ENCODE measurements at regions not wholly inside any gene's neighbourhood (a gene's known extent, or its start where the extent isn't known, plus 50 kb on each side); places are given as distances from the start of the nearest gene placed in this dataset.
"Not testable (repeated sequence)": the region's sequence is repeated elsewhere in the genome, so short reads cannot be mapped to it uniquely, and the experiment has no call there.

DNA sequence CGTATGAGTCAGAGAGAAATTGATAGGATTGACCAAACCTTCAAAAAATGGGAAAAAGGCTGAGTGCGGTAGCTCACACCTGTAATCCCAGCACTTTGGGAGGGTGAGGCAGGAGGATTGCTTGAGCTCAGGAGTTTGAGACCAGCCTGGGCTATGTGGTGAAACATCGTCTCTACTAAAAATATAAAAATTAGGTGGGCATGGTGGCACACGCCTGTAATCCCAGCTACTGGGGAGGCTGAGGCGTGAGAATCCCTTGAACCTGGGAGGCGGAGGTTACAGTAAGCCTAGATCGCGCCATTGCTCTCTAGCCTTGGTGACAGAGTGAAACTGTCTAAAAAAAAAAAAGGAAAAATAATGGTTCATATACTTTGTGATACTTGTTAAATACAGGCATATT is 59.9 kb upstream of the TPTE start:
- intact Hi-C loops (cut with DNase I); H3K27ac ChIP-seq; H3K4me1 ChIP-seq (replicated peaks in 1 of 2); H3K27me3 ChIP-seq; H3K4me3 ChIP-seq; H3K36me3 ChIP-seq (replicated peaks in 1 of 2); H3K9me3 ChIP-seq (replicated peaks in 1 of 3): not testable (repeated sequence)
- 58 to 62% (median 59%) methylated on average over 8 of the region's 8 CpGs for WGBS, 4 donors
- DNase-seq = peak in 1 of 7 donors; percentile 14

DNA sequence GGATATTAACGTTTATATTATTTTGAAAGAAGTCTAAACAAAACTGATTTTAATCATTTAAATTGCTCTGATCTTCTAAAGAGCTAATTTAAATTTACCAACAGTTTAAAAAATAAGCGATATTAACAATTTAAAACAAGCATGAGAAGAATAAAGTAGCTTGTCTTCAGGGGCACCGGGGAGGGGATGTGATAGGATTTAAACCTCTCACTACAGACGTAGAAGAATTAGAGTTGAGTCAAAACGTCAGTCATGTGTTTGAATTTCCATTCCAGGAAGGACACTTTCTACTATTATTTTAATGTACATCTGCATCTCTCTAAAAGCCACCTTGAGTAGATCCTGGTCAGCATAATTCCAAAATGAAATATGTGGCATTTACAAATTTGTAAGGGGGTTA is 58.2 kb upstream of the TPTE start:
- H3K4me1 ChIP-seq (replicated peaks in 1 of 2) = no peaks in the 10 kb centered on the region
- TF ChIP-seq, protein P1, sequence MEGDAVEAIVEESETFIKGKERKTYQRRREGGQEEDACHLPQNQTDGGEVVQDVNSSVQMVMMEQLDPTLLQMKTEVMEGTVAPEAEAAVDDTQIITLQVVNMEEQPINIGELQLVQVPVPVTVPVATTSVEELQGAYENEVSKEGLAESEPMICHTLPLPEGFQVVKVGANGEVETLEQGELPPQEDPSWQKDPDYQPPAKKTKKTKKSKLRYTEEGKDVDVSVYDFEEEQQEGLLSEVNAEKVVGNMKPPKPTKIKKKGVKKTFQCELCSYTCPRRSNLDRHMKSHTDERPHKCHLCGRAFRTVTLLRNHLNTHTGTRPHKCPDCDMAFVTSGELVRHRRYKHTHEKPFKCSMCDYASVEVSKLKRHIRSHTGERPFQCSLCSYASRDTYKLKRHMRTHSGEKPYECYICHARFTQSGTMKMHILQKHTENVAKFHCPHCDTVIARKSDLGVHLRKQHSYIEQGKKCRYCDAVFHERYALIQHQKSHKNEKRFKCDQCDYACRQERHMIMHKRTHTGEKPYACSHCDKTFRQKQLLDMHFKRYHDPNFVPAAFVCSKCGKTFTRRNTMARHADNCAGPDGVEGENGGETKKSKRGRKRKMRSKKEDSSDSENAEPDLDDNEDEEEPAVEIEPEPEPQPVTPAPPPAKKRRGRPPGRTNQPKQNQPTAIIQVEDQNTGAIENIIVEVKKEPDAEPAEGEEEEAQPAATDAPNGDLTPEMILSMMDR (IDR thresholded peaks at IDR 0.05) = no peak
- no peak for TF ChIP-seq POLR2A (IDR thresholded peaks at IDR 0.05)
- intact Hi-C loops (cut with DNase I) = no loop called here
- no peak for DNase-seq
- H3K4me3 ChIP-seq = no peak overlapping the region
- 30 to 36% (median 34%) methylated on average over 5 of the region's 5 CpGs for WGBS, 4 donors
- peaks cover 0 to 8% (median 0%) of the 10 kb centered on the region in 3 donors for H3K9me3 ChIP-seq (replicated peaks in 1 of 3)
- H3K27ac ChIP-seq = no peak overlapping the region
- H3K36me3 ChIP-seq (replicated peaks in 1 of 2) = peaks cover 0 to 3% of the 10 kb centered on the region in 2 donors
- H3K27me3 ChIP-seq = no peaks in the 10 kb centered on the region

DNA sequence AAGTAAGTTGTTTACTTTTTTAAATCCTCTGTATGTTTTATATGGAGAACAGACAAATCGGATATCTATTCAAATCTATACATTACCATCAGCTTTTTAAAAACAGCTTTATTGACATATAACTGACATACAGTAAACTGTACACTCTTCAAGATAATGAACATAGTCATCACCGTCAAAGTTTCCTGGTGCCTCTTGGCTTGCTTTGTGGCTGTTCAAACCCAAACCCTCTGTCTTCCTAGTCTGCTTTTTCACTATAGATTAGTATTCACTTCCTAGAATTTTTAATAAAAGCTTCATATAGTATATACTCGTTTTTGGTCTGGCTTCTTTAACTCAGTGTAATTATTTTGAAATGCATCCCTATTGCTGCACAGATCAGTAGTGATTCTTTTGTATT is 56.4 kb upstream of the TPTE start:
- WGBS, 4 donors = 31 to 38% (median 34%) methylated on average over 3 of the region's 3 CpGs
- Histone ChIP-seq H3K4me1 (replicated peaks in 1 of 2) (no peaks in the 10 kb centered on the region), H3K27me3 (no peaks in the 10 kb centered on the region), H3K36me3 (replicated peaks in 1 of 2) (peaks cover 0 to 3% of the 10 kb centered on the region in 2 donors), H3K27ac (no peak overlapping the region), H3K4me3 (no peak overlapping the region), H3K9me3 (replicated peaks in 1 of 3) (no peaks in the 10 kb centered on the region)
- intact Hi-C loops (cut with DNase I) = no loop called here
- no peak for DNase-seq
- TF ChIP-seq POLR2A (IDR thresholded peaks at IDR 0.05) = no peak
- TF ChIP-seq, protein P1 (IDR thresholded peaks at IDR 0.05) = no peak

DNA sequence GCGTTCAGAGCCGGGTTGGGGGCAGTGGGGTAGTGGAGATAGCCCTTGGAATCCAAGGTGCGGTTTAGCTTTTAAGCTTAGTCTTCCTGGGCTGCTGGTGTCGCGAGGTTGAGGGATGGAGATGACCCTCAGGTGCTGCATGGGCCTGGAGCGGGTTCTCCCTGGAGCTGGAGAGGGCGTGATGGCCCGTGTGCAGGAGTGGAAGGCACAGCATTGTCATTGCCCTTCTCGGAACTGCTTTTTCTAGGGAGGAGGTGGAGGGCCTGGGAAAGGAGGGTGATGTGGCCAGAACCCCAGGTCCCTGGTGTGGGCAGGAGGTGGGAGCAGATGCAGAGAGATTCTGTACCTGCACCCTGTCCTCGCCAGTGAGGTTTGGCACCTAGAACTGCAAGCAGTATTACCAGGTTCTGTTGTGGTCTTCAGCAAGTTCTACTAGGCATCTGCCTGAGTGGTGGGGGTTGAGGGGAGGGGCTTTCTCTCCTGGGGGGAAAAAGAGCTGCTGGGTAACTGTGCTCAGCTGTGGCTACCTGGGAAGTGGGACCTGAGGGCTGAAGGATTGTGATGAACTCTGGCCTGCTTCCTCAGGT is 55.8 kb upstream of the TPTE start:
- not testable (repeated sequence) for DNase-seq; H3K9me3 ChIP-seq (replicated peaks in 1 of 3); H3K36me3 ChIP-seq (replicated peaks in 1 of 2)

DNA sequence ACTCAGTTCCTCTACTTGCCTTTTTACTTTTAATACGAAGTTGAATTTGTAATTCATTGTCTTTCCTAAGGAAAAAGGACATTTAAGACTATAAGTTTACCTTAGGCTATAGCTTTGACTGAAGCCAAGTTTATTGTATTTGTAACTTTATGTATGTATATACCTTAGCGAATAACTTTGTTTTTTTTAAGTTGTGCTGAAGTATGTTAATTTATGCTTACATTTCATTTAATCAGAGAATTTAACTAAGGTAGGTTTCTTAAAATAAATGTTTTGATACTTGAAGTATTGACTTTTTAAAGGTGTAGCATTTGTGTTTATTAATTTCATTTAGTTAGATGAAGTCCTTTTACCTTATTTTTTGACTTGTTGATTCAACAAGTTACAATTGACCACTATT is 55.2 kb upstream of the TPTE start:
- Histone ChIP-seq H3K4me1 (replicated peaks in 1 of 2) (no peaks in the 10 kb centered on the region), H3K27ac (no peak overlapping the region), H3K36me3 (replicated peaks in 1 of 2) (peaks cover 0 to 3% of the 10 kb centered on the region in 2 donors), H3K27me3 (no peaks in the 10 kb centered on the region), H3K4me3 (no peak overlapping the region), H3K9me3 (replicated peaks in 1 of 3) (peaks cover 0 to 3% (median 0%) of the 10 kb centered on the region in 3 donors)
- no peak for DNase-seq
- intact Hi-C loops (cut with DNase I) = no loop called here
- WGBS, 4 donors = 19 to 27% (median 24%) methylated on average over 2 of the region's 2 CpGs
- TF ChIP-seq, protein P1 (IDR thresholded peaks at IDR 0.05) = no peak
- no peak for TF ChIP-seq POLR2A (IDR thresholded peaks at IDR 0.05)

More for the DNA sequence above, 55.8 kb upstream of the TPTE start:
- H3K27ac ChIP-seq; H3K27me3 ChIP-seq; H3K4me3 ChIP-seq; H3K4me1 ChIP-seq (replicated peaks in 1 of 2); intact Hi-C loops (cut with DNase I): not testable (repeated sequence)
- WGBS, 4 donors = 56 to 62% (median 58%) methylated on average over 10 of the region's 10 CpGs

Small RNAs in the stretch of these regions (small RNA-seq; reads per million reads assigned to genes)
- gene AF254983.2 = 0 reads per million in 2 donors

Measured in adrenal gland (tissue), 9 donors.